ENCODE measurements at regions not wholly inside any gene's neighbourhood (a gene's known extent, or its start where the extent isn't known, plus 50 kb on each side); places are given as distances from the start of the nearest gene placed in this dataset.

DNA sequence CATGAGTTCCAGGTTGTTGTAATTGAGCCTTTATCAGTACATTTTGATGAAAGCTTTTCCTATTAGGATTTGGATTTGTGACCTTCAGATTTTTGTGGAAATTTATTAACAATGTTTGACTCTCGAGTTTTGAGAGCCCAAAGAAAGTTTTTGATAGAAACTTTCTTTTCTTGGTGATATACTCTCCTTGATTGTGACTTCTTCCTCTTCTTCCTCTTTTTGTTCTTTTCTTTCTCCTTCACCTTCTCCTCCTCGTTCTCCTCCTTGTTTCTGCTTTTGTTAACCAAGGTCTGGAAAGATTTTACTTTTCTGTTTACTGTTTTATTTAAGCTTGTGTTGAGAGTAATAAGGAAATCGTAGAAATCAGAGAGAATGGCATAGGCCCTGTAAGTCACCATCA lies 182.4 kb downstream of the TRIM27 start:
- no peak for DNase-seq

DNA sequence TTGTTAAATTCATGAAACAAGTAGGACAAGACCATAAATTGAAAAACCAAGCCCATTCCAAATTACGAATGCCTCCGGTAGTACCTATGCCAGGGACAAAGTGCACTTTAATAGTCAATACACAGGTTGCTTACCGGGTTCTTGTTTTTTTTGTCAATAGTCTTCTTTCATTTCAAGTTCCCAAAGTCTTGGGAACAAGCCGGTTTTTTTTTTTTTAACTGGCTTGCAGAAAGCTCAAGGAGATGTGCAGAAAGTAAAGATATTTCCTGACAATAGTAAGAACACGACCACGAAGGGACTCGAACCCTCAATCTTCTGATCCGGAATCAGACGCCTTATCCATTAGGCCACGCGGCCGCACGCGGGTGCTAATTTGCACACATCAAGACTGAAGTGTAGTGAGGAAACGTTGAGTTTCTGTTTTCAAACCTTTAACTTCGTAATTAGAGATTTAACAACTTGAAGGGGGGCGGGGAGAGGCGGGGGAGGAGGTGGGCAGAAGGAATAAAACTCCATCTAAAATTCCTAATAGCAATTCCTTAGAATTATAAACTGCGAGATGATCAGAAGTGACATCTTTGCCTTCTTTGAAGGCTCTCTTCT lies 181.0 kb downstream of the TRIM27 start:
- DNase-seq, result no peak

DNA sequence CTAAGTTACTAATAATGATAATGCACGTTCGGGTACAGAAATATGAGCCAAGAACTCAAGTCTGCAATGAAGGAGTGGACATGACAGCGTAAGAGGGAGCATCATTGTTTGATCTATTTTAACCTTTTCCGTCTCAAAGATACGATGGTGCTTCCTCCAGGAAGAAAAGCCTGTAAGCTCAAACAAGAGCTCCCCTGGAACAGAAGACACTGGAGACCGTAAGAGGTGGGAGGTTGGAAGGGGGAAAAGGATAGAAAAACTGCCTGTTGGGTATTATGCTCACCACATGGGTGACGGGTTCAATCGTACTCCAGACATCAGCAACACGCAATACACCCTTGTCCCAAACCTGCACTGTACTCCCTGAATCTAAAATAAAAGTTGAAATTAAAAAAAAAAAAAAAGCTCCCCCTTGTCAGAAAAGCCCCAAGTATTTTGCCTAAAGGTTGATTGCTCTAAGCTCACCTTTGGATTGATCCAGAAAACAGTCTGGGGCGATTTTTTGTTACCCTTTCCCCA lies 180.5 kb downstream of the TRIM27 start:
- DNase-seq, result no peak

DNA sequence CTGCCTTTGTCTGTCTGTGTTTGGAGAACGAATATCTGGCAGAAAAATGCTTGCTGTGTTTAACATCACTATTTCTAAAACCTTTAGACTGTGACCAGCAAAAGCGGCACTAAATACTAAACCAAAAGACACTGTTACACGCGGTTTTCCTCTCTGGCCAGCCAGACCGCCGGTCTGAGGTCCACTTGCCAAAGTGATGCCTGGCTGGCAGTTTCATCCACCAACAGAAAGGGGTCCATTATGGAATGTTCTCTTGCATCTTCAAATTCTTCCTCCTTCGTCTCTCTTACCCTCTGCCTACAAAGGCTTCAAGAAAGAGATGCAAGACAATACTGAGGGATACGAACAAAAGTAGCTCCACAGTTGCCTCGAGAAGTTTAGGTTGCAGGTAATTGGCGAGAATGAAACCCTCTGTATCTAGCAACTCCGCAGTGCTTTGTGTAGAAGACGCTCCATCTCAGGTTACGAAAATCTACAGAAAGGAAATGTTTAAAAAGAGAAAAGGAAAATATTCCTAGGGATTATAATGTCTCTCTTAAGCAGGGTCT lies 176.6 kb downstream of the TRIM27 start:
- DNase-seq, result no peak

DNA sequence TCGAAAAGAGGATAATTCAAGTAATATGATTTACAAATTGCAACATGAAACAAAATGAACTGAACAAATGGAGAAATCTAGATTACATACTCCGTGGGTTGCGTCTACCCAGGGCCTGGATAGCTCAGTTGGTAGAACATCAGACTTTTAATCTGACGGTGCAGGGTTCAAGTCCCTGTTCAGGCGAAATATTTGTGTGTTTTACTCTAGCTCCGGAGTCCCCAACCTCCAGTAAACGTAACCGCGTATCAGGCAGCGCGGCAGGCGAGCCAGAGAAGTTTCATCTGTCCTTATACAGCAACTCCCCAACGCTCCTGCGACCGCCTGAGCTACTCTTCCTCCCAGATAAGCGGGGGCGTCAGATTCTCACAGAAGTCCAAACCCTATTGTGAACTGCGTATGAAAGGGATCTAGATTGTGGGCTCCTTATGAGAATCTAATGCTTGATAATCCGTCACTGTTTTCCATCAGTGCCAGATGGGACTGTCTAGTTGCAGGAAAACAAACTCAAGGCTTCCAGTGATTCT lies 176.1 kb downstream of the TRIM27 start:
- DNase-seq, result no peak

DNA sequence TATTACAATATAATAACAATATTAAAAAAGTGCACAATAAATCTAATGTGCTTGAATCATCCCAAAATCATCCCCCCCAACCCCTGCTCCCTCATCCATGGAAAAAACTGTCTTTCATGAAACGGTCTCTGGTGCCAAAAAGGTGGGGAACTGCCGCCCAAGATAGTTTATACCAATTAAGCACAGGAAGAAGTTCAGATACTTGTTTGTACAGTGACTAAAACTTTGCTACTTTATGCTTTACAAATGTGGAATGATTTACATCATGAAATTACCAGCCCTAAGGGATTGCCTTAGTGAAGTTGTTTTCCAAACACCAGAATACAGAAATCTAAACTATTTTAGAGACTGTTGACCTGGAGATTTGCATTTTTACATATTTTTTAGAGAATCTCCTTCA lies 175.6 kb downstream of the TRIM27 start:
- no peak for DNase-seq

DNA sequence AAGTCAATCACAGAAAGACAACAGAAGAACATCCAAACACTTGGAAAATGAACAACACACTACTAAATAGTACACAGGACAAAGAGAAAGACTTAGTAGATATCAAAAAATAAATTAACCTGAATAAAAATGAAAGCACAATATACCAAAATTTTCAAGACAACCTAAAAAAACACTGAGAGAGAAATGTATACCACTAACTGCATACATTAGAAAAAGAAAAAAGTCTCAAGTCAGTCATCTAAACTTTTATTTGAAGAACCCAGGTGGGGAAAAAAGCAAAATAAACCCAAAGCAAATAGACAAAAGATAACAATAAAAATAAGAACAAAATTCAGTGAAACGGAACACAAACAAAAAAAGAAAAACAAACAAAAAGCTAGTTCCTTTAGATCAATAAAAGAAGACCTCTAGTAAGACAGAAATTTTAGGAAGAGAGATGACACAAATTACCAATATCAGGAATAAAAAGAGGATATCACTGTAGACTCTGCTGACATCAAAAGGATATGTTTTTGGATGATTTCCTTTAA lies 172.8 kb downstream of the TRIM27 start:
- DNase-seq, result no peak

DNA sequence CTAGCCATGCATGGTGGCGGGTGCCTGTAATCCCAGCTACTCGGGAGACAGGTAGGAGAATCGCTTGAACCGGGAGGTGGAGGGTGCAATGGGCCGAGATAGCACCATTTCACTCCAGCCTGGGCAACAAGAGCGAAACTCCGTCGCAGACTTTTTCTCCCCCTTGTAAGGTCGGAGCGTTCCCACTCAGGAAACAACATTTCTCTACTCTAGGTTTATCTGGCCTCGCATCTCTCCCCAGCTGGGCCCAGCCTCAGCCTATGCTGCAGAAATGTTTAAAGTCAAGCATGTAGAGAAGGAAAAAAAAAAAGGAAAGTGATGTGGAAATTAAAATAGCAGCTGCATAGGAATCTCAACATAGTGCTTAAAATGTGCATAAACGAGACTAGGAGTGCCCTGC lies 172.3 kb downstream of the TRIM27 start:
- DNase-seq, result no peak

DNA sequence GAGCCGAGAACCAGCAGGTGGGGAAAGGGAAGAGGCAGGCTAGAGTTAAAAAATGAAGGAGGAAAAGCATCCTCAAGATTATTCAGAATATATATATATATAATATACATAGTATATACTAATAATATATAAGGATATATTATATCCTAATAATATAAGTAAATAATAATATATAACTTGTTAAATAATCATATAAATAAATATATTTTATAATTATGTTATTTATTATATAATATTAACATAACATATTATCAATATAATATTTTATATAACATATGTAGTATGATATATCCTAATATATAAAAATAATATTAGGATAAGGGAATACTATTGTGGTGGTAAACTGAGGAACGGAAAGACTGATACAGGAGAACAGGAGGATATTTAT lies 171.8 kb downstream of the TRIM27 start:
- DNase-seq, result no peak

DNA sequence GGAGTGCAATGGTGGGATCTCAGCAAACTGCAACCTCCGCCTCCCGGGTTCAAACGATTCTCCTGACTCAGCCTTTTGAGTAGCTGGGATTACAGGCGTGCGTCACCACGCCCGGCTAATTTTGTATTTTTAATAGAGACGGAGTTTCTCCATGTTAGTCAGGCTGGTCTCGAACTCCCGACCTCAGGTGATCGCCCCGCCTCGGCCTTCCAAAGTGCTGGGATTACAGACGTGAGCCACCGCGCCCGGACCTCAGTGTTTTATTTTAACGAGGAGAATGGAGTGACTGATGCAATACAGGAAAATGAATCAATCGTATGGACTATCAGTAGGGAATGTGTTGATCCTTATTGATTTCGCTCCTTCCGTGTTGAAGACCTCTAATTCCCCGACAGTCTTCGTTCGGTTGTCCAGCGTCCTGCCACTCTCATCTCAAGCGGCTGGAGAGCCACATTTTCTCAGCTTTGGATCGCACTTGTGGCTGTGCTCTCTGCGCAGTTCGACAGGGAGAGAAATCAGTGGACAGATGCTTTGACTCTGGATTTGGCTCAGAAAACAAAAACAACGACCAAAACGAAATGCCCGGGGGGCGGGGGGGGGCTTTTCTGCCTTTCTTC lies 166.2 kb downstream of the TRIM27 start:
- no peak for DNase-seq

DNA sequence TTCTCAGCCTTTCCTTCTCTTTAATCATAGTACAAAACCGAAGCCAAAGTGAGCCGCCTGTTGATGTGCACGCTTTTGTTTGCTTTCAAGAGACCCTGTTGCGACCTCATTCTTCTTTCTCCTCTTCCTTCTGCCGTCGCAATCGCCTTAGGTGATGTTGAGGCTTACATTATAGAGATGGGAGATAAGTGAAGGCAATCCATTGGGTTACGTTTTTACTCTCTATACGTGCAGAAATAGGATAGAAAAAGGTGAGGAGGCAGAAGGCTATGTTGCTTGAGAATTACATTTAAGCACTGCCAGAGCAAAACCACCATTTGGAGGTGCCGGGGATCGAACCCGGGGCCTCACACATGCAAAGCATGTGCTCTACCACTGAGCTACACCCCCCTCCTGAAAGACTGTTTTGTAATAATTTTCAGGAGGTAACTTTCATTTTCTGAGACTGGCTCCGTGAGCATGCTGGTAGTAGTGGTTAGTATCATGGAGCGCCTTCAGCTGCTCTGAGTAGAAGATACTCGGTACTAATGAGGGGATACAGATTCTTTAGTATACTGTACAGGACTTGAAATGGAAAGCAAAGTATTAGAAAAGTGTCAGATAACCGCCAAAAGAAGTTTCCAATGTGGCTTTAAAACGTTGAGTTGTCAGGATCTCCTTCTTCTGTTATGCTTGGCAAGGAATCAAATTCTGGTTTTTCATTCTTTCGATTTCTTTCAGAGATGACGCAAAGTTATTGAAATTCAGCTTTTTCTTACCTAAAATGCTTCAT lies 165.6 kb downstream of the TRIM27 start:
- DNase-seq, result no peak

DNA sequence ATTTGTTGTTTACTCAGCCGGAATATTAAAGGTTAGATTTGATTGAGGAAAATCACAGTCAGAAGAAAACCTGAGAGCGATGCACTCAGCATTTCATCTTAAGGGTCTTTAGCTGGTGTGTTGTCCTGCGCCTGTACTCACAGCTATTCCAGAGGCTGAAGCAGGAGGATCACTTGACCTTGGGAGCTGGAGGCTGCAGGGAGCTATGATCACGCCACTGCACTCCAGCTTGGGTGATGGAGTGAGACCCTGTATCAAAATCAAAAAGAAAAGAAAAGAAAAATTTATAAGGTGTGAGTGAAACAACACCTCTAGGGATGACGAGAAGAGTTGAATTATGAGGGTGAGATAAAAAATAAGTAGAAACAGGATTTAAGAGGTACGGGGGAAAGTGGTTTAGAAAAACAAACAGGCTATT lies 165.0 kb downstream of the TRIM27 start:
- DNase-seq, result no peak

DNA sequence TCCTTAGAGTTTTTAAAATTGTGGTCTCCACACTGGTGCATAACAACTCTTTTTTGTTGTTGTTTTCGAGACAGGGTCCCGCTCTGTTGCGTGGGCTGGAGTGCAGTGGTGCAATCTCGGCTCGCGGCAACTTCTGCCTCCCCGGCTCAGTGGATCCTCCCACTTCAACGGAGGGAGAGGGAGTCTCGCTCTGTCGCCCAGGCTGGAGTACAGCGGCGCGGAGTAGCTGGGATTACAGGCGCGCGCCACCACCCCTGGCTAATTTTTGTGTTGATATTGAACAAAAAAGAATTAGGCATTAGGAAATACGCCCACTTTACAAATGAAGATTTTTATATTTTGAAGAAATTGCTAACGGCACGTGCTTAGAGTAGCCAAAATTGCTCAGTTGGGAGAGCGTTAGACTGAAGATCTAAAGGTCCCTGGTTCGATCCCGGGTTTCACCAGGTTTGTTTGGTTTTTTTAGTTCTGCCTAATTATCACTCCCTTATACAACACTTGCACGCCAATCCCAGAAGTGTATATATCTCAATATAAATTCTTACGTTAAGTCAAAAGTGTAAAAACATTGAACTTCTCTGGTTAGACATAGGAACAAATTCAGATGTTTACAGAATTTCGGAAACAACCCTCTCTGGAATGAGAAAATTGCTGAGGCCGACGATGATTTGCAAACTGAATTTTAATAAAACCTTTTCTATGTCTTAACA lies 159.6 kb downstream of the TRIM27 start:
- no peak for DNase-seq

DNA sequence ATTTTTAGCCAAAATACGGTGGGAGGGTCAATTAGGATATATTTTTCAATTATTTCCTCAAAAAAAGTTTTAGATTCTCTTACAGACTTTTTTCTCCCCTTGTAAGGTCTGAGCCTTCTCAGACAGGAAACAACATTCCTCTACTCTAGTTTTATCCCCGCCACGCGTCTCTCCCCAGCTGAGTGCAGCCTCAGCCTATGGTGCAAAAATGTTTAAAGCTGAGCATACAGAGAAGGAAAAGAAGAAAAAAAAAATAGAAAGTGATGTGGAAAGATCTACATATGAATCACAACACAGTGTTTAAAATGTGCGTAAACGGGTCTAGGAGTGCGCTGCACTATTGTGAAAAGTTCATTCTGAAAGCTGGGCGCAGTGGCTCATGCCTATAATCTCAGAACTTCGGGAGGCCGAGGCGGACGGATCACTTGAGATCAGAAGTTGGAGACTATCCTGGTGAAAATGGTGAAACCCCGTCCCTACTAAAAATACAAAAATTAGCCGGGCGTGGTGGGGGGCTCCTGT lies 159.0 kb downstream of the TRIM27 start:
- DNase-seq, result no peak

DNA sequence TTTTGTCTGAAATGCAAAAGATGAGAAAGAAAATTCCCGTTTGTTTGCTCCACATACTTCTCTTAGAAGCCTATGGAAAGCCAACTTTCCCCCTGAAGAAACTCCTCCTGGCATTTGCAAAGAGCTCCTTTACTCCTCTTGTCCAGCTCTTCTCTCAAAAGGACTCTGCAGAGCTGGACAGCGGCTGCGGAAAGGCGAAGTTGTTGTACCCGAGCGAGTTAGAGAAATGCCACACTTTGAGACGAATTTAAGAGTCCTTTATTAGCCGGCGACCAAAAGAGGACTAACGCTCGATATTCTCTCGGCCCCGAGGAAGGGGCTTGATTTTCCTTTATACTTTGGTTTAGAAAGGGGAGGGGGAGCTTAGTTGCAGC lies 157.8 kb downstream of the TRIM27 start:
- no peak for DNase-seq

DNA sequence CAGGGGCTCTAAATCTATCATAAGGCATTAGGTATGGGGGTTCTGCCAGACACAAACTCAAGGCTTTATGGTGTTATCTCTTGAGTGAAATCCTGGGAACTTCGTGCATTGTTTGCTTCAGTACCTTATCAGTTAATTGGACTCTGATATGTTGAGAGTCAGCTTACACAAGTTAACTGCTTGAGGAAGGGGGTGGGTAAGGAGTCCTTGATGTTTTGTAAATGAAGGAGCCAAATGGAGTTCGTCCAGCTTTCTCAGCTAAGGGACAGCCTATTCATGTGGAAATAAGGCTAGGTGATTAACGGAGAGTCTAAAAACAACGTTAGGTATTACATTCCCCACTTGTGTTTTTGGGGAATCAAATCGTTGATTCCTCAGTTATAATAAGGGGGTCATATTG lies 157.4 kb downstream of the TRIM27 start:
- no peak for DNase-seq

DNA sequence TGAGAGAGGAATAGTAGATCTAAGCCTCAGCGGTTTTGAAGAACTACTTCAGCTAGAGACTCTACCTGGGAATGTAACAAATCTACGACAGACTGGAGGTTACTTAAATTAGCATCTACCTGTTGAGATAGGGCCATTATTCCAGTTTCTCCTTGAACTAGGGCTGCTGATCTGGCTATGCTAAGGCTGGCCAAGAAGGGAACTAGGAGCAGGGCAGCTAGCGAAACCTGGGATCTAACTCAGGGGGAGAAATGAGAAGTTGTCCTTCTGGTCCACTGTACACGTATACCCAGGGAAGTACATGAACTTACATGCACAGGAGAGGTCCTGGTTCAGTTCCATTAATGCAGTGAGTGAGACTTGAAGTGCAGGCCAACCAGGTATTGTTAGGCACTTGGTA lies 156.7 kb downstream of the TRIM27 start:
- no peak for DNase-seq

DNA sequence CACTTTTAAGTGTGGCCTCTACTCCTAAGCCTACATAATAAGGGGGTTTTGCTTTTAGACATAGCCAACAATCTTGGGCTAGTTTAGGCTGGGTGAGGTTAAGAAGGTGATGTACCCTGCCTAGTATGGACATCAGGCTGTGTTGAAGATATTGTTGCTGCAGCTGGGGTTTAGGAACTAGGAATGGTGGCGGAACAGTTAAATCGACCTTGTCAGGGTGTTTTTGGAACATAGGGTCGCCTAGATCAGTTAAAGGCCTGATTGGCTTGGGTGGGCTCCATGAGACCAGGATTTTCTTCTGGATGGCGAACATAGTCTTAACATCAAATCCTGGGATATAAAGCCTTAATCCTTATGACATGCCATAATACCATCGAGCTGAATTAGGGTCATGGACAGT lies 156.1 kb downstream of the TRIM27 start:
- DNase-seq, result no peak

DNA sequence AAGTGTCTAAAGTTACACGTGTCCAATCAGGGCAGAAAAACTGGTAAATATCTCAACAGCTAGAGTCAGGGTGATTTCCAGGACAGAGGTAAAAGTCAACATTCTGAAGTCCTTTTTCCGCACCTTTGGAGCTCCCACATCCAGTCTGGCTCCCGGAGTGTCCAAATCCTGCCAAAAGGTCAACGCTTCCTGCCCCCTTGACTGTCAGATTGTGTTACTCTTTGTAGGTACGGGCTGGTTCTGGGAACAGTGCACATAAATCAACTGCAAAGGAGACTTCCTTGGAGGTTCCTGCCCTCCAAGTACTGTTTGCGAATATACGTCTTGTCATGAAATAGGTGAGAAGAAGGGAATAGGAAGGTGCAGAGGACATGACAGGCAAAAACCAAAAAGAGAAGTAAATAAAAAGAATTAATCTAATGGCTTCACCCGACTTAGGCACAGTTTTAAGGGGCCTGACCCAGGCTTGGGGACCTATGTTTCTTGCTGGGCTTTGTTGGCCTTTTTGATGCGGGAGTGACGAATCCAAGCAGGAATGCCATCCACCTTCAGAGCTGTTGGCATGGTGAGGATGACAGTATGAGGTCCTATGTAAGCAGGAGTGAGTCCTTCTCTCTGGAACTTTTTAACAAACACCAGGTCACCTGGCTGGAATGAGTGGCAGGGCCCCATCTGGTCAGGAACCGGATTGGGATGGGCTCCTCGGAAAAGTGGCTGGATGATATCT lies 155.4 kb downstream of the TRIM27 start:
- no peak for DNase-seq

DNA sequence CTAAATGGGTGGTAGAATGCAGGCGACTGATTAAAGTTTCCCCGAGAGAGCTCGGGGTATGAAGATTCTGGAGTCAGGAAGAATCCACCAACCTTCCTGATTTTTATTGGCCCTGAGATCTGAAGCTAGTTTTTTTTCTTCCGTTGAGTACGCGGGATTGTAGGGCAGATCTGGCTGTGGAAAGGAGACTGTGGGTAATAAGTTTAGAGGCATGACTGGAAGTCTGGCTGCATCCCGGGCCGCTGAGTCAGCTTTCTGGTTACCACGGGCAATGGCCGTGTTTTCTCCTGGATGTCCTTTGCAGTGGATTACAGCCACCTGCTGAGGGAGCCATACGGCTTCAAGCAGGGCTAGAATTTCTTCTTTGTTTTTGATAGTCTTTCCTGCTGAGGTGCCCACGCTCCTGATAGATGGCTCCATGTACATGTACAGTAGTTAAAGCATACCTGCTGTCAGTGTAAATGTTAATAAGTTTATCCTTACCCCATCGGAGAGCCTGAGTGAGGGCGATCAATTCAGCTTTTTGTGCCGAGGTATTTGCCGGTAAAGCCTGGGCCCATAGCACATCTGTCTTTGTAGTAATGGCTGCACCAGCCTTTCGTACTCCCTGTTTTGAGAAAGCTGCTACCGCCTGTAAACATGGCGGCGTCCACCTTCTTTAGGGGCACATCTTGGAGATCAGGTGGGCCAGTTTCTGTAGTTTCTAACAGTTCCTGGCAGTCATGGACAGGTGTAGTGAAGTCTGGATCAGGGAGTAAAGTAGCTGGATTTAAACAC lies 154.0 kb downstream of the TRIM27 start:
- DNase-seq, result no peak

DNA sequence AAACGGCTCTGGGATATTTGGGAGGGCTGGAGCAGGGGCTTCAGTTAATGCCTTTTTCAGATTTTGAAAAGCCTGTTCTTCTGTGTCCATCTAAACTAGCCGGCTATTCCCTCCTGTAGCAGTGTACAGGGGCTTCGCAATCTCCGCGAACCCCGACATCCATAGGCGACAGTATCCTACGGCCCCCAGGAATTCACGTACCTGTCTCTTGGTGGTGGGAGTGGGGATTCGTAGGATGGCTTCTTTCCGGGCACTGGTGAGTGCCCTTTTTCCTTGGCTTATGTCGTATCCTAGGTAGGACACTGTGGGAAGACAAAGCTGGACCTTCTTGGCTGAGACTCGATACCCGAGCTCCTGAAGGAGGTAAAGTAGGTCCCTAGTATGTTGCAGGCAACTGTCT lies 153.1 kb downstream of the TRIM27 start:
- no peak for DNase-seq

All from activated naive CD4-positive, alpha-beta T cell treated with anti-CD3 and anti-CD28 coated beads, Interleukin-2, amount 50 U/mL, for 16 hours (primary cell).